ENCODE measurements at regions not wholly inside any gene's neighbourhood (a gene's known extent, or its start where the extent isn't known, plus 50 kb on each side); places are given as distances from the start of the nearest gene placed in this dataset.

GRCh38 chr5:117662361-117662760 lies 1087.7 kb upstream of the SEMA6A start:
- H3K36me3 ChIP-seq (ENCODE audit: control insufficient read depth in 2 of 2, insufficient read depth in 2 of 2, low read length in 1 of 2), result no peaks in the 10 kb centered on the region
- no peaks in the 10 kb centered on the region for H3K27me3 ChIP-seq (ENCODE audit: control insufficient read depth in 1 of 2, insufficient read depth in 2 of 2, low read length in 2 of 2)
- H3K9me3 ChIP-seq (ENCODE audit: control insufficient read depth in 2 of 2, insufficient read depth in 1 of 2, low read depth in 1 of 2, low read length in 1 of 2), result no peaks in the 10 kb centered on the region
- H3K4me3 ChIP-seq (ENCODE audit: low read depth in 1 of 2, low read length in 2 of 2), result no peak overlapping the region
- no peaks in the 10 kb centered on the region for H3K4me1 ChIP-seq (ENCODE audit: control insufficient read depth in 2 of 2, insufficient read depth in 2 of 2, low read length in 1 of 2)
- 65 to 76% methylated on average over 2 of the region's 2 CpGs for WGBS, 2 donors
- H3K27ac ChIP-seq (ENCODE audit: low read depth in 2 of 2, low read length in 1 of 2), result no peak overlapping the region

DNA sequence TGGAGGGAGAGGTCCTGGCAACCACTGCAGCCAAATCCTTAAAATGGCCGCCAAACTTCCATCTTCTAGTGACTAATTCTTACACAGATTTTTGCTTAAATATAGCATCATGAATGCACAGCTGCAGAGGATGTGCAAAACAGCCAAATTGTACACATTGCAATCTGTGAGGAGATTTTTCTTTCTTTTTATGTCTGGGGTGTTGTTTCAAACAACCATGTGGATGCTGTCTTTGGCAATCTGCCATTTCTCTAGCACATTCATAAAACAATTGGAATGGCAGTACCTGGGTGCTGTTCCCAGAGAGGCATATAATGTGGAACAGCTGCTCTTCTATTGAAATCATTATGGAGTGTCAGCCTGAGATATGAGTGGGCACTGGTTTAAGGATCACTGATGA lies 1082.9 kb upstream of the SEMA6A start:
- H3K4me1 ChIP-seq (ENCODE audit: control insufficient read depth in 2 of 2, insufficient read depth in 2 of 2, low read length in 1 of 2), result no peaks in the 10 kb centered on the region
- H3K9me3 ChIP-seq (ENCODE audit: control insufficient read depth in 2 of 2, insufficient read depth in 1 of 2, low read depth in 1 of 2, low read length in 1 of 2), result no peaks in the 10 kb centered on the region
- no peaks in the 10 kb centered on the region for H3K36me3 ChIP-seq (ENCODE audit: control insufficient read depth in 2 of 2, insufficient read depth in 2 of 2, low read length in 1 of 2)
- WGBS, 2 donors, result 67 to 71% methylated on average over 1 of the region's 1 CpG
- H3K4me3 ChIP-seq (ENCODE audit: low read depth in 1 of 2, low read length in 2 of 2), result no peak overlapping the region
- no peaks in the 10 kb centered on the region for H3K27me3 ChIP-seq (ENCODE audit: control insufficient read depth in 1 of 2, insufficient read depth in 2 of 2, low read length in 2 of 2)
- no peak overlapping the region for H3K27ac ChIP-seq (ENCODE audit: low read depth in 2 of 2, low read length in 1 of 2)

GRCh38 chr5:117652958-117653280 lies 1078.3 kb upstream of the SEMA6A start:
- Histone ChIP-seq H3K9me3 (ENCODE audit: control insufficient read depth in 2 of 2, insufficient read depth in 1 of 2, low read depth in 1 of 2, low read length in 1 of 2) (no peaks in the 10 kb centered on the region), H3K4me1 (ENCODE audit: control insufficient read depth in 2 of 2, insufficient read depth in 2 of 2, low read length in 1 of 2) (no peaks in the 10 kb centered on the region), H3K4me3 (ENCODE audit: low read depth in 1 of 2, low read length in 2 of 2) (no peak overlapping the region), H3K27ac (ENCODE audit: low read depth in 2 of 2, low read length in 1 of 2) (no peak overlapping the region), H3K27me3 (ENCODE audit: control insufficient read depth in 1 of 2, insufficient read depth in 2 of 2, low read length in 2 of 2) (no peaks in the 10 kb centered on the region), H3K36me3 (ENCODE audit: control insufficient read depth in 2 of 2, insufficient read depth in 2 of 2, low read length in 1 of 2) (no peaks in the 10 kb centered on the region)
- 83 to 86% methylated on average over 3 of the region's 3 CpGs for WGBS, 2 donors

DNA sequence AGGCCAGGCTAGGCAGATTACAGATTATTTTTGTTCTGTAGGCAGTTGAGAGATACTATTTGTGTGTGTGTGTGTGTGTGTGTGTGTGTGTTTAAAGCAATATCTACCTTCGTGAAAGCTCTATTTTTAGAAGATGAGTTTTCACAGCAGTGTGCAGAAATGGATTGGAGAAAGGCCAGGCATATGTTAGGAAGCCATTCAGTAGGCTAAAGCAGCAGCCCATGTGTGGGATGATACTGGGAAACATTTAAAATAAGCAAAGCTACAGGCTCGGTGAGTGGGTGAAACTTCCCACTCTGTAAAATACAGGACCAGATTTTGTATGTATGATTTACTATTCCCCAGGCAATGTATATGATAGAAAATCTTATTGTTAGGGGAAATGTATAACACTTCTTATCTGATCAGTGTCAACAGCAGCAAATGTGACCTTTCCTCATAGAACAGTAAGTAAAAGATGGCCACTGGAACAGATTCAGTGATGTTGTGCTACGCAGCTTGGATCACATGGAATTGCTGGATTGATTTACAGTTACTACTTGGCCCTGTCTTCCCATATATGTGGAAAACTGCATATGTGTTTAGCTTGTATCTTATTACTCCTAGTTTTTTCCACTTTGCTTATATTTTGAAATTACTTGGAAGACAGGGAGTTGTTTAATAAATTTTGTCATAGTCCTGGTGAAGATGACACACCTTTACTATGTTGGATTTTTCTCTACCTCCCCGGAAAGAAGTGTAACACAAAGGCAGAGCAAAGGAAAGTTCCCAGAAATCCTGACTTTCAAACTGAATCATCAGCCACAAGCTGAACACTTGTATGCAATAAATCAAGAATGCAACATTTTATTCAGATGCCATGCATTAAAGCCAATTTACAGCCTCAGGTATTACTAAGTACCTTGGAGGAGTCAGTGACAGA lies 1077.7 kb upstream of the SEMA6A start:
- H3K9me3 ChIP-seq (ENCODE audit: control insufficient read depth in 2 of 2, insufficient read depth in 1 of 2, low read depth in 1 of 2, low read length in 1 of 2), result no peaks in the 10 kb centered on the region
- no peak overlapping the region for H3K4me3 ChIP-seq (ENCODE audit: low read depth in 1 of 2, low read length in 2 of 2)
- H3K27ac ChIP-seq (ENCODE audit: low read depth in 2 of 2, low read length in 1 of 2), result no peak overlapping the region
- 67 to 72% methylated on average over 4 of the region's 4 CpGs for WGBS, 2 donors
- H3K36me3 ChIP-seq (ENCODE audit: control insufficient read depth in 2 of 2, insufficient read depth in 2 of 2, low read length in 1 of 2), result no peaks in the 10 kb centered on the region
- H3K27me3 ChIP-seq (ENCODE audit: control insufficient read depth in 1 of 2, insufficient read depth in 2 of 2, low read length in 2 of 2), result no peaks in the 10 kb centered on the region
- no peaks in the 10 kb centered on the region for H3K4me1 ChIP-seq (ENCODE audit: control insufficient read depth in 2 of 2, insufficient read depth in 2 of 2, low read length in 1 of 2)

GRCh38 chr5:117649821-117650220 lies 1075.2 kb upstream of the SEMA6A start:
- WGBS, 2 donors, result 59 to 64% methylated on average over 3 of the region's 3 CpGs
- Histone ChIP-seq H3K27me3 (ENCODE audit: control insufficient read depth in 1 of 2, insufficient read depth in 2 of 2, low read length in 2 of 2) (no peaks in the 10 kb centered on the region), H3K4me3 (ENCODE audit: low read depth in 1 of 2, low read length in 2 of 2) (no peak overlapping the region)

GRCh38 chr5:117645400-117645799 lies 1070.8 kb upstream of the SEMA6A start:
- Histone ChIP-seq H3K27ac (ENCODE audit: low read depth in 2 of 2, low read length in 1 of 2) (no peak overlapping the region), H3K36me3 (ENCODE audit: control insufficient read depth in 2 of 2, insufficient read depth in 2 of 2, low read length in 1 of 2) (no peaks in the 10 kb centered on the region), H3K4me3 (ENCODE audit: low read depth in 1 of 2, low read length in 2 of 2) (no peak overlapping the region), H3K9me3 (ENCODE audit: control insufficient read depth in 2 of 2, insufficient read depth in 1 of 2, low read depth in 1 of 2, low read length in 1 of 2) (no peaks in the 10 kb centered on the region), H3K4me1 (ENCODE audit: control insufficient read depth in 2 of 2, insufficient read depth in 2 of 2, low read length in 1 of 2) (no peaks in the 10 kb centered on the region), H3K27me3 (ENCODE audit: control insufficient read depth in 1 of 2, insufficient read depth in 2 of 2, low read length in 2 of 2) (no peaks in the 10 kb centered on the region)

More at GRCh38 chr5:117649821-117650220, 1075.2 kb upstream of the SEMA6A start:
- Histone ChIP-seq H3K9me3 (ENCODE audit: control insufficient read depth in 2 of 2, insufficient read depth in 1 of 2, low read depth in 1 of 2, low read length in 1 of 2) (no peaks in the 10 kb centered on the region), H3K27ac (ENCODE audit: low read depth in 2 of 2, low read length in 1 of 2) (no peak overlapping the region), H3K4me1 (ENCODE audit: control insufficient read depth in 2 of 2, insufficient read depth in 2 of 2, low read length in 1 of 2) (no peaks in the 10 kb centered on the region), H3K36me3 (ENCODE audit: control insufficient read depth in 2 of 2, insufficient read depth in 2 of 2, low read length in 1 of 2) (no peaks in the 10 kb centered on the region)

GRCh38 chr5:117638581-117638980 lies 1064.0 kb upstream of the SEMA6A start:
- WGBS, 2 donors, result 61 to 63% methylated on average over 2 of the region's 2 CpGs
- H3K36me3 ChIP-seq (ENCODE audit: control insufficient read depth in 2 of 2, insufficient read depth in 2 of 2, low read length in 1 of 2), result no peaks in the 10 kb centered on the region
- H3K27ac ChIP-seq (ENCODE audit: low read depth in 2 of 2, low read length in 1 of 2), result no peak overlapping the region
- no peaks in the 10 kb centered on the region for H3K27me3 ChIP-seq (ENCODE audit: control insufficient read depth in 1 of 2, insufficient read depth in 2 of 2, low read length in 2 of 2)
- H3K4me3 ChIP-seq (ENCODE audit: low read depth in 1 of 2, low read length in 2 of 2), result no peak overlapping the region
- no peaks in the 10 kb centered on the region for H3K4me1 ChIP-seq (ENCODE audit: control insufficient read depth in 2 of 2, insufficient read depth in 2 of 2, low read length in 1 of 2)
- no peaks in the 10 kb centered on the region for H3K9me3 ChIP-seq (ENCODE audit: control insufficient read depth in 2 of 2, insufficient read depth in 1 of 2, low read depth in 1 of 2, low read length in 1 of 2)

GRCh38 chr5:117633093-117633492 lies 1058.5 kb upstream of the SEMA6A start:
- Histone ChIP-seq H3K9me3 (ENCODE audit: control insufficient read depth in 2 of 2, insufficient read depth in 1 of 2, low read depth in 1 of 2, low read length in 1 of 2) (no peaks in the 10 kb centered on the region), H3K4me1 (ENCODE audit: control insufficient read depth in 2 of 2, insufficient read depth in 2 of 2, low read length in 1 of 2) (no peaks in the 10 kb centered on the region), H3K36me3 (ENCODE audit: control insufficient read depth in 2 of 2, insufficient read depth in 2 of 2, low read length in 1 of 2) (no peaks in the 10 kb centered on the region), H3K4me3 (ENCODE audit: low read depth in 1 of 2, low read length in 2 of 2) (no peak overlapping the region), H3K27ac (ENCODE audit: low read depth in 2 of 2, low read length in 1 of 2) (no peak overlapping the region), H3K27me3 (ENCODE audit: control insufficient read depth in 1 of 2, insufficient read depth in 2 of 2, low read length in 2 of 2) (no peaks in the 10 kb centered on the region)
- WGBS, 2 donors, result 83 to 87% methylated on average over 5 of the region's 5 CpGs

GRCh38 chr5:117624201-117624600 lies 1049.6 kb upstream of the SEMA6A start:
- Histone ChIP-seq H3K27ac (ENCODE audit: low read depth in 2 of 2, low read length in 1 of 2) (no peak overlapping the region), H3K4me3 (ENCODE audit: low read depth in 1 of 2, low read length in 2 of 2) (no peak overlapping the region), H3K27me3 (ENCODE audit: control insufficient read depth in 1 of 2, insufficient read depth in 2 of 2, low read length in 2 of 2) (no peaks in the 10 kb centered on the region), H3K4me1 (ENCODE audit: control insufficient read depth in 2 of 2, insufficient read depth in 2 of 2, low read length in 1 of 2) (no peaks in the 10 kb centered on the region), H3K9me3 (ENCODE audit: control insufficient read depth in 2 of 2, insufficient read depth in 1 of 2, low read depth in 1 of 2, low read length in 1 of 2) (no peaks in the 10 kb centered on the region), H3K36me3 (ENCODE audit: control insufficient read depth in 2 of 2, insufficient read depth in 2 of 2, low read length in 1 of 2) (no peaks in the 10 kb centered on the region)
- WGBS, 2 donors, result 82 to 85% methylated on average over 3 of the region's 3 CpGs
